Breast epithelium (tissue), 3 donors: ENCODE measurements at regions not wholly inside any gene's neighbourhood (a gene's known extent, or its start where the extent isn't known, plus 50 kb on each side); places are given as distances from the start of the nearest gene placed in this dataset.

Source experiments
- CTCF ChIP-seq, 3 donors: fragments of 450-650 bp; IDR thresholded peaks; one replicate each; pipeline ENCODE4 v1.5.1; 2016 to 2017; ENCODE audit warnings: antibody characterized with exemption in 3 of 3, mild to moderate bottlenecking in 3 of 3, moderate library complexity in 3 of 3
- POLR2A ChIP-seq: fragments of 450-650 bp; IDR thresholded peaks from one replicate; pipeline ENCODE4 v1.6.1; 2016; ENCODE audit warnings: antibody characterized with exemption, mild to moderate bottlenecking, moderate library complexity
- POLR2AphosphoS5 ChIP-seq, 3 donors: sonication (generic); formaldehyde crosslinking; IDR thresholded peaks; one replicate each; pipeline ENCODE4 v1.6.1; 2017; ENCODE audit warnings: antibody characterized with exemption in 3 of 3

GRCh38 chr12:114069507-114069906 lies 103.4 kb upstream of the RBM19 start:
- TF ChIP-seq CTCF (IDR thresholded peaks at IDR 0.05), result no peak
- TF ChIP-seq POLR2A, result no peak
- TF ChIP-seq POLR2AphosphoS5 (IDR thresholded peaks at IDR 0.05), result no peak
